HEK293T (cell line): ENCODE measurements at regions not wholly inside any gene's neighbourhood (a gene's known extent, or its start where the extent isn't known, plus 50 kb on each side); places are given as distances from the start of the nearest gene placed in this dataset.

Experiments used
- ARNT ChIP-seq: fragments of 450-650 bp; IDR thresholded peaks from 2 replicates; pipeline ENCODE4 v1.6.1; 2017; ENCODE audit warnings: mild to moderate bottlenecking
- BHLHE40 ChIP-seq: fragments of 450-650 bp; IDR thresholded peaks from 2 replicates; pipeline ENCODE4 v1.6.1; 2016; ENCODE audit warnings: mild to moderate bottlenecking, moderate library complexity, borderline replicate concordance
- CTBP1 ChIP-seq: fragments of 450-650 bp; IDR thresholded peaks from 2 replicates; pipeline ENCODE4 v1.6.1; 2016; ENCODE audit warnings: borderline replicate concordance
- ELF4 ChIP-seq: fragments of 450-650 bp; IDR thresholded peaks from 2 replicates; pipeline ENCODE4 v1.6.1; 2017; ENCODE audit warnings: antibody characterized with exemption
- FOXA1 ChIP-seq: fragments of 450-650 bp; IDR thresholded peaks from 2 replicates; pipeline ENCODE4 v1.6.1; 2016; ENCODE audit warnings: mild to moderate bottlenecking
- FOXM1 ChIP-seq: fragments of 450-650 bp; IDR thresholded peaks from 2 replicates; pipeline ENCODE4 v1.6.1; 2017; ENCODE audit warnings: mild to moderate bottlenecking, borderline replicate concordance
- L3MBTL2 ChIP-seq: fragments of 450-650 bp; conservative IDR thresholded peaks from 2 replicates; pipeline ENCODE4 v1.6.1; 2016; ENCODE audit warnings: mild to moderate bottlenecking
- NFRKB ChIP-seq: fragments of 450-650 bp; IDR thresholded peaks from 2 replicates; pipeline ENCODE4 v1.6.1; 2016; ENCODE audit warnings: mild to moderate bottlenecking, moderate library complexity
- SP1 ChIP-seq: fragments of 450-650 bp; IDR thresholded peaks from 2 replicates; pipeline ENCODE4 v1.6.1; 2017
- TARDBP ChIP-seq: fragments of 450-650 bp; IDR thresholded peaks from 2 replicates; pipeline ENCODE4 v1.6.1; 2016
- TF ChIP-seq, protein P1 (sequence below): fragments of 450-650 bp; IDR thresholded peaks from 2 replicates; pipeline ENCODE4 v1.6.1; 2016

DNA sequence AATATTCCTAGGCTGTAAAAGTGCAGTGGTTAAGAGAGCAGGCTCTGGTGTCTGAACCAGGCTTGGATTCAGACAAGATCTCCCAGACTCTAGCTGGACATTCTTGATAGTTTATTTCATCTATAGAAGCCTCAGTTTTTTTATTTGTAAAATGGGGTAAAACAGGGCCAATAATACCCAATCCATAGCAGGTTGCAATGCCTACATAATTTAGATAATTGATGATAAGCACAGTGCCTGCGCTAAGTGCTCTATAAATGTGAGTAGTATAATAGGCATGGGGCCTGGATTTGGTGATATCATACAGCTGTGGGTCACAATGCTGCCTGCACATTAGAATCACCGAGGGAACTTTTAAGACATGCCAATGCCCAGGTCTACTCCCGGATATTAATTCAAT lies 603.5 kb downstream of the ISL1 start:
- TF ChIP-seq TARDBP (no peak), SP1 (no peak), ARNT (no peak), NFRKB (no peak), FOXA1 (no peak), L3MBTL2 (no peak), BHLHE40 (no peak), ELF4 (no peak), CTBP1 (no peak), FOXM1 (no peak)
- TF ChIP-seq, protein P1, sequence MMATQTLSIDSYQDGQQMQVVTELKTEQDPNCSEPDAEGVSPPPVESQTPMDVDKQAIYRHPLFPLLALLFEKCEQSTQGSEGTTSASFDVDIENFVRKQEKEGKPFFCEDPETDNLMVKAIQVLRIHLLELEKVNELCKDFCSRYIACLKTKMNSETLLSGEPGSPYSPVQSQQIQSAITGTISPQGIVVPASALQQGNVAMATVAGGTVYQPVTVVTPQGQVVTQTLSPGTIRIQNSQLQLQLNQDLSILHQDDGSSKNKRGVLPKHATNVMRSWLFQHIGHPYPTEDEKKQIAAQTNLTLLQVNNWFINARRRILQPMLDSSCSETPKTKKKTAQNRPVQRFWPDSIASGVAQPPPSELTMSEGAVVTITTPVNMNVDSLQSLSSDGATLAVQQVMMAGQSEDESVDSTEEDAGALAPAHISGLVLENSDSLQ, result no peak
